Ishikawa (cell line): ENCODE measurements at regions not wholly inside any gene's neighbourhood (a gene's known extent, or its start where the extent isn't known, plus 50 kb on each side); places are given as distances from the start of the nearest gene placed in this dataset.

ENCODE experiments used
- CEBPB ChIP-seq: IDR thresholded peaks from 2 replicates; pipeline ENCODE4 v1.6.1; 2012
- CREB1 ChIP-seq: IDR thresholded peaks from 2 replicates; pipeline ENCODE4 v1.6.1; 2012; ENCODE audit warnings: low read depth
- EGR1 ChIP-seq: IDR thresholded peaks from 2 replicates; pipeline ENCODE4 v1.6.1; 2012
- EP300 ChIP-seq: IDR thresholded peaks from 2 replicates; pipeline ENCODE4 v1.6.1; 2012; ENCODE audit warnings: borderline replicate concordance
- FOXM1 ChIP-seq: IDR thresholded peaks from 2 replicates; pipeline ENCODE4 v1.6.1; 2012; ENCODE audit warnings: low read depth, borderline replicate concordance
- NFIC ChIP-seq: IDR thresholded peaks from 2 replicates; pipeline ENCODE4 v1.6.1; 2012
- RAD21 ChIP-seq: IDR thresholded peaks from 2 replicates; pipeline ENCODE4 v1.6.1; 2012; ENCODE audit warnings: low read depth
- TAF1 ChIP-seq: IDR thresholded peaks from 2 replicates; pipeline ENCODE4 v1.6.1; 2012; ENCODE audit warnings: low read depth, mild to moderate bottlenecking
- TCF12 ChIP-seq: IDR thresholded peaks from 2 replicates; pipeline ENCODE4 v1.6.1; 2012; ENCODE audit warnings: low read depth
- TEAD4 ChIP-seq: IDR thresholded peaks from 2 replicates; pipeline ENCODE4 v1.6.1; 2012
- USF1 ChIP-seq: IDR thresholded peaks from 2 replicates; pipeline ENCODE4 v1.6.1; 2012
- YY1 ChIP-seq: IDR thresholded peaks from 2 replicates; pipeline ENCODE4 v1.6.1; 2012; ENCODE audit warnings: low read depth
- ZBTB7A ChIP-seq: IDR thresholded peaks from 2 replicates; pipeline ENCODE4 v1.6.1; 2012; ENCODE audit warnings: low read depth
- TF ChIP-seq, protein P1 (sequence below): IDR thresholded peaks from 2 replicates; pipeline ENCODE4 v1.6.1; 2012; ENCODE audit warnings: low read depth, mild to moderate bottlenecking
- TF ChIP-seq, protein P2 (sequence below): IDR thresholded peaks from 2 replicates; pipeline ENCODE4 v1.6.1; 2012

GRCh38 chr6:114600381-114600780, 257.6 kb upstream of the HS3ST5 start:
- TF ChIP-seq EGR1 (no peak), TCF12 (no peak), TEAD4 (no peak)

GRCh38 chr6:114595591-114595990, 252.8 kb upstream of the HS3ST5 start:
- TF ChIP-seq ZBTB7A (no peak), TEAD4 (no peak), USF1 (no peak), CREB1 (no peak), RAD21 (no peak), TCF12 (no peak), FOXM1 (no peak), YY1 (no peak), TAF1 (no peak), EP300 (no peak), CEBPB (no peak), NFIC (no peak), EGR1 (no peak)
- TF ChIP-seq, protein P1, sequence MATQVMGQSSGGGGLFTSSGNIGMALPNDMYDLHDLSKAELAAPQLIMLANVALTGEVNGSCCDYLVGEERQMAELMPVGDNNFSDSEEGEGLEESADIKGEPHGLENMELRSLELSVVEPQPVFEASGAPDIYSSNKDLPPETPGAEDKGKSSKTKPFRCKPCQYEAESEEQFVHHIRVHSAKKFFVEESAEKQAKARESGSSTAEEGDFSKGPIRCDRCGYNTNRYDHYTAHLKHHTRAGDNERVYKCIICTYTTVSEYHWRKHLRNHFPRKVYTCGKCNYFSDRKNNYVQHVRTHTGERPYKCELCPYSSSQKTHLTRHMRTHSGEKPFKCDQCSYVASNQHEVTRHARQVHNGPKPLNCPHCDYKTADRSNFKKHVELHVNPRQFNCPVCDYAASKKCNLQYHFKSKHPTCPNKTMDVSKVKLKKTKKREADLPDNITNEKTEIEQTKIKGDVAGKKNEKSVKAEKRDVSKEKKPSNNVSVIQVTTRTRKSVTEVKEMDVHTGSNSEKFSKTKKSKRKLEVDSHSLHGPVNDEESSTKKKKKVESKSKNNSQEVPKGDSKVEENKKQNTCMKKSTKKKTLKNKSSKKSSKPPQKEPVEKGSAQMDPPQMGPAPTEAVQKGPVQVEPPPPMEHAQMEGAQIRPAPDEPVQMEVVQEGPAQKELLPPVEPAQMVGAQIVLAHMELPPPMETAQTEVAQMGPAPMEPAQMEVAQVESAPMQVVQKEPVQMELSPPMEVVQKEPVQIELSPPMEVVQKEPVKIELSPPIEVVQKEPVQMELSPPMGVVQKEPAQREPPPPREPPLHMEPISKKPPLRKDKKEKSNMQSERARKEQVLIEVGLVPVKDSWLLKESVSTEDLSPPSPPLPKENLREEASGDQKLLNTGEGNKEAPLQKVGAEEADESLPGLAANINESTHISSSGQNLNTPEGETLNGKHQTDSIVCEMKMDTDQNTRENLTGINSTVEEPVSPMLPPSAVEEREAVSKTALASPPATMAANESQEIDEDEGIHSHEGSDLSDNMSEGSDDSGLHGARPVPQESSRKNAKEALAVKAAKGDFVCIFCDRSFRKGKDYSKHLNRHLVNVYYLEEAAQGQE = no peak
- TF ChIP-seq, protein P2, sequence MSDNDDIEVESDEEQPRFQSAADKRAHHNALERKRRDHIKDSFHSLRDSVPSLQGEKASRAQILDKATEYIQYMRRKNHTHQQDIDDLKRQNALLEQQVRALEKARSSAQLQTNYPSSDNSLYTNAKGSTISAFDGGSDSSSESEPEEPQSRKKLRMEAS = no peak

- TF ChIP-seq YY1 (no peak), FOXM1 (no peak), NFIC (no peak), ZBTB7A (no peak), CEBPB (no peak), EGR1 (no peak), TEAD4 (no peak), CREB1 (no peak), TAF1 (no peak), RAD21 (no peak), EP300 (no peak), USF1 (no peak), TCF12 (no peak)
- TF ChIP-seq, protein P2 = no peak
- TF ChIP-seq, protein P1 = no peak
Observed at GRCh38 chr6:114595186-114595585, 252.4 kb upstream of the HS3ST5 start.

- TF ChIP-seq YY1 = no peak
- no peak for TF ChIP-seq TCF12
- TF ChIP-seq EP300 = no peak
- TF ChIP-seq, protein P2 = no peak
- TF ChIP-seq ZBTB7A = no peak
- TF ChIP-seq CEBPB = no peak
- TF ChIP-seq USF1 = no peak
- no peak for TF ChIP-seq TAF1
- TF ChIP-seq RAD21 = no peak
- no peak for TF ChIP-seq CREB1
- TF ChIP-seq, protein P1 = no peak
- no peak for TF ChIP-seq EGR1
- TF ChIP-seq NFIC = no peak
- TF ChIP-seq TEAD4 = no peak
- TF ChIP-seq FOXM1 = no peak
Observed at GRCh38 chr6:114592506-114592905, 249.7 kb upstream of the HS3ST5 start.
